ENCODE measurements at regions not wholly inside any gene's neighbourhood (a gene's known extent, or its start where the extent isn't known, plus 50 kb on each side); places are given as distances from the start of the nearest gene placed in this dataset.

- no peaks in the 10 kb centered on the region for H3K4me1 Mint-ChIP-seq
- no peak for DNase-seq
- Histone ChIP-seq H3K4ac (ENCODE audit: low read depth, low read length) (no peak overlapping the region), H2AFZ (ENCODE audit: low read length) (no peak overlapping the region), H3K27me3 (ENCODE audit: insufficient read depth, low read length) (no peaks in the 10 kb centered on the region), H3K4me2 (ENCODE audit: insufficient read depth, insufficient read length, low read length) (no peak overlapping the region), H4K20me1 (ENCODE audit: control insufficient read depth, insufficient read depth, insufficient read length) (no peaks in the 10 kb centered on the region), H3K23me2 (ENCODE audit: insufficient read length, low read depth, low read length, poor library complexity, severe bottlenecking) (no peaks in the 10 kb centered on the region), H3K27ac (ENCODE audit: insufficient read length, low read depth, low read length) (no peak overlapping the region), H3T11ph (ENCODE audit: low read length) (no peak overlapping the region), H2BK20ac (ENCODE audit: low read depth, low read length, poor library complexity, severe bottlenecking) (no peak overlapping the region), H2BK15ac (ENCODE audit: low read depth, low read length) (no peak overlapping the region), H4K5ac (ENCODE audit: insufficient read length, low read depth, low read length) (no peak overlapping the region), H2BK12ac (ENCODE audit: insufficient read length, low read depth, low read length) (no peak overlapping the region), H2BK120ac (ENCODE audit: low read depth, low read length, poor library complexity, severe bottlenecking) (no peak overlapping the region), H3K4me1 (ENCODE audit: insufficient read depth, low read length) (no peaks in the 10 kb centered on the region), H3K79me1 (ENCODE audit: insufficient read depth, low read depth, low read length, poor library complexity, severe bottlenecking) (no peaks in the 10 kb centered on the region), H3K9ac (ENCODE audit: extremely low read depth, insufficient read length, low read length) (no peak overlapping the region), H4K8ac (replicated peaks; ENCODE audit: insufficient read length, low read depth, low read length) (no peak overlapping the region), H3K18ac (ENCODE audit: insufficient read length, low read depth, low read length) (no peak overlapping the region), H2AK5ac (ENCODE audit: insufficient read length, low read length) (no peak overlapping the region), H3K14ac (ENCODE audit: insufficient read depth, low read length) (no peak overlapping the region), H4K91ac (ENCODE audit: insufficient read length, low read depth, low read length) (no peak overlapping the region), H3K79me2 (ENCODE audit: insufficient read depth, low read length) (no peaks in the 10 kb centered on the region), H3K9me3 (ENCODE audit: control insufficient read depth, low read depth, low read length) (no peaks in the 10 kb centered on the region), H2BK5ac (ENCODE audit: insufficient read length, low read length) (no peak overlapping the region), H3K56ac (ENCODE audit: insufficient read length, low read depth, low read length) (no peak overlapping the region), H3K23ac (ENCODE audit: insufficient read length, low read depth, low read length) (no peak overlapping the region)
- H3K36me3 Mint-ChIP-seq (ENCODE audit: insufficient read depth in 1 of 3, low read depth in 3 of 3) = no peaks in the 10 kb centered on the region
- no peak overlapping the region for H3K27ac Mint-ChIP-seq
- H3K4me3 Mint-ChIP-seq = no peak overlapping the region
- H3K9me3 Mint-ChIP-seq = no peaks in the 10 kb centered on the region
- no CpG with 5 or more reads among the region's 3 CpGs for WGBS (ENCODE audit: extremely low coverage, insufficient read length, low lambda C conversion rate)
- no peak for TF ChIP-seq CTCF (conservative IDR thresholded peaks at IDR 0.05)
- H3K27me3 Mint-ChIP-seq (ENCODE audit: low read depth) = no peaks in the 10 kb centered on the region
Observed at GRCh38 chr7:10472115-10472514, 501.6 kb upstream of the PHF14 start.

All from H9 (cell line).